Mammary epithelial cell (primary cell): ENCODE measurements at regions not wholly inside any gene's neighbourhood (a gene's known extent, or its start where the extent isn't known, plus 50 kb on each side); places are given as distances from the start of the nearest gene placed in this dataset.

Source experiments
- CTCF ChIP-seq, 2 donors: IDR thresholded peaks in 1 of 2; conservative IDR thresholded peaks in 1 of 2; 2 replicates each; pipeline ENCODE4 v1.5.1; 2011 to 2012; ENCODE audit warnings: inconsistent platforms in 2 of 2, low read length in 2 of 2, mild to moderate bottlenecking in 2 of 2, control low read depth in 1 of 2, low read depth in 1 of 2; ENCODE audit not compliant: insufficient read depth in 1 of 2; ENCODE audit errors: extremely low read depth in 1 of 2
- EZH2 ChIP-seq: IDR thresholded peaks from 2 replicates; pipeline ENCODE4 v1.6.1; 2012; ENCODE audit warnings: low read length, inconsistent platforms, borderline replicate concordance

- TF ChIP-seq CTCF (conservative IDR thresholded peaks at IDR 0.05 in 1 of 2, IDR thresholded peaks at IDR 0.05 in 1 of 2; ENCODE audit: extremely low read depth in 1 of 2, insufficient read depth in 1 of 2, low read depth in 1 of 2, low read length in 2 of 2) = no peak
- no peak for TF ChIP-seq EZH2
These were observed 58.4 kb upstream of the ARL8B start for GRCh38 chr3:5063724-5064123.
